Fibroblast of lung (primary cell): ENCODE measurements at regions not wholly inside any gene's neighbourhood (a gene's known extent, or its start where the extent isn't known, plus 50 kb on each side); places are given as distances from the start of the nearest gene placed in this dataset.

Experiments used
- DNase-seq, 2 donors: peaks; one replicate each; pipeline versions ENCODE4 v3.0.0 to v3.0.0-alpha.2; 2010; ENCODE audit warnings: low read depth in 2 of 2
- H2AFZ ChIP-seq: 2 replicates; pipeline ENCODE4 v1.5.1; 2012; ENCODE audit warnings: low read length, control low read depth, inconsistent platforms
- H3K27ac ChIP-seq: 2 replicates; pipeline ENCODE4 v1.5.1; 2011; ENCODE audit warnings: low read length, control low read depth; ENCODE audit not compliant: insufficient read depth
- H3K27me3 ChIP-seq: 2 replicates; pipeline ENCODE4 v1.5.1; 2011; ENCODE audit warnings: mild to moderate bottlenecking, low read length; ENCODE audit not compliant: control insufficient read depth, insufficient read depth
- H3K36me3 ChIP-seq: 2 replicates; pipeline ENCODE4 v1.5.1; 2011; ENCODE audit warnings: low read length; ENCODE audit not compliant: control insufficient read depth, insufficient read depth
- H3K4me1 ChIP-seq: 2 replicates; pipeline ENCODE4 v1.5.1; 2011; ENCODE audit warnings: low read length; ENCODE audit not compliant: control insufficient read depth, insufficient read depth; ENCODE audit errors: extremely low read depth
- H3K4me2 ChIP-seq: 2 replicates; pipeline ENCODE4 v1.5.1; 2011; ENCODE audit warnings: low read length, control low read depth; ENCODE audit not compliant: insufficient read depth; ENCODE audit errors: extremely low read depth
- H3K4me3 ChIP-seq, 4 experiments: fragments of 200-600 bp in 1 of 4; sonication (generic) in 1 of 4; replicated peaks in 1 of 4; 2 replicates each; pipeline ENCODE4 v1.5.1; 2011 to 2016; ENCODE audit warnings: low read length in 4 of 4, low read depth in 3 of 4, mild to moderate bottlenecking in 3 of 4, control low read depth in 2 of 4, inconsistent platforms in 1 of 4, mixed read lengths in 1 of 4; ENCODE audit not compliant: insufficient read depth in 1 of 4; ENCODE audit errors: control extremely low read depth in 1 of 4
- H3K79me2 ChIP-seq: 2 replicates; pipeline ENCODE4 v1.5.1; 2012; ENCODE audit warnings: mild to moderate bottlenecking, low read length, inconsistent platforms; ENCODE audit not compliant: control insufficient read depth, insufficient read depth
- H3K9ac ChIP-seq: 2 replicates; pipeline ENCODE4 v1.5.1; 2011; ENCODE audit warnings: mild to moderate bottlenecking, low read length, control low read depth; ENCODE audit not compliant: insufficient read depth
- H3K9me3 ChIP-seq: 2 replicates; pipeline ENCODE4 v1.5.1; 2012; ENCODE audit warnings: low read depth, low read length; ENCODE audit not compliant: control insufficient read depth, insufficient read depth
- H4K20me1 ChIP-seq: 2 replicates; pipeline ENCODE4 v1.5.1; 2011; ENCODE audit warnings: low read length; ENCODE audit not compliant: control insufficient read depth, insufficient read depth; ENCODE audit errors: extremely low read depth
- CTCF ChIP-seq, 2 donors: IDR thresholded peaks in 1 of 2; conservative IDR thresholded peaks in 1 of 2; 1 replicate in 1 of 2; 2 replicates in 1 of 2; pipeline ENCODE4 v1.5.1; 2011 to 2012; ENCODE audit warnings: low read length in 2 of 2, control low read depth in 1 of 2, inconsistent platforms in 1 of 2, low read depth in 1 of 2, mild to moderate bottlenecking in 1 of 2
- EZH2 ChIP-seq: IDR thresholded peaks from 2 replicates; pipeline ENCODE4 v1.5.1; 2012; ENCODE audit warnings: low read length, control low read depth, mild to moderate bottlenecking; ENCODE audit errors: missing control alignments

GRCh38 chr2:19749507-19749836 is 152.3 kb downstream of the TTC32 start:
- no peak overlapping the region for H3K9ac ChIP-seq
- no peaks in the 10 kb centered on the region for H3K9me3 ChIP-seq
- H4K20me1 ChIP-seq: no peaks in the 10 kb centered on the region
- no peaks in the 10 kb centered on the region for H3K27me3 ChIP-seq
- H3K79me2 ChIP-seq: no peaks in the 10 kb centered on the region
- no peaks in the 10 kb centered on the region for H3K4me1 ChIP-seq
- DNase-seq: no peak
- no peak overlapping the region for H3K4me2 ChIP-seq
- H3K36me3 ChIP-seq: no peaks in the 10 kb centered on the region
- no peak overlapping the region for H2AFZ ChIP-seq
- TF ChIP-seq CTCF (conservative IDR thresholded peaks at IDR 0.05 in 1 of 2, IDR thresholded peaks at IDR 0.05 in 1 of 2; ENCODE audit: low read depth in 1 of 2, low read length in 2 of 2) (no peak), EZH2 (no peak)
- H3K4me3 ChIP-seq: no peak overlapping the region
- H3K27ac ChIP-seq: no peak overlapping the region

- no peak overlapping the region for H3K9ac ChIP-seq
- no peak overlapping the region for H3K4me3 ChIP-seq
- no peaks in the 10 kb centered on the region for H3K36me3 ChIP-seq
- H4K20me1 ChIP-seq: no peaks in the 10 kb centered on the region
- H3K79me2 ChIP-seq: no peaks in the 10 kb centered on the region
- H3K27me3 ChIP-seq: no peaks in the 10 kb centered on the region
- H2AFZ ChIP-seq: no peak overlapping the region
- TF ChIP-seq EZH2: no peak
- TF ChIP-seq CTCF (conservative IDR thresholded peaks at IDR 0.05 in 1 of 2, IDR thresholded peaks at IDR 0.05 in 1 of 2; ENCODE audit: low read depth in 1 of 2, low read length in 2 of 2): no peak
- DNase-seq: no peak
- H3K9me3 ChIP-seq: no peaks in the 10 kb centered on the region
- no peaks in the 10 kb centered on the region for H3K4me1 ChIP-seq
- no peak overlapping the region for H3K4me2 ChIP-seq
- H3K27ac ChIP-seq: no peak overlapping the region
Measured at GRCh38 chr2:19748711-19749506, 152.9 kb downstream of the TTC32 start.

GRCh38 chr2:19748073-19748375 is 153.8 kb downstream of the TTC32 start:
- TF ChIP-seq EZH2 (no peak), CTCF (conservative IDR thresholded peaks at IDR 0.05 in 1 of 2, IDR thresholded peaks at IDR 0.05 in 1 of 2; ENCODE audit: low read depth in 1 of 2, low read length in 2 of 2) (no peak)
- DNase-seq: no peak

More at GRCh38 chr2:19748073-19748375, 153.8 kb downstream of the TTC32 start:
- Histone ChIP-seq H3K27me3 (no peaks in the 10 kb centered on the region), H2AFZ (no peak overlapping the region), H3K4me3 (no peak overlapping the region), H3K36me3 (no peaks in the 10 kb centered on the region), H3K9ac (no peak overlapping the region), H3K79me2 (no peaks in the 10 kb centered on the region), H4K20me1 (no peaks in the 10 kb centered on the region), H3K4me2 (no peak overlapping the region), H3K4me1 (no peaks in the 10 kb centered on the region), H3K27ac (no peak overlapping the region), H3K9me3 (no peaks in the 10 kb centered on the region)
